HEK293T (cell line): ENCODE measurements at regions not wholly inside any gene's neighbourhood (a gene's known extent, or its start where the extent isn't known, plus 50 kb on each side); places are given as distances from the start of the nearest gene placed in this dataset.

Experiments
- ARNT ChIP-seq: fragments of 450-650 bp; IDR thresholded peaks from 2 replicates; pipeline ENCODE4 v1.6.1; 2017; ENCODE audit warnings: mild to moderate bottlenecking
- BHLHE40 ChIP-seq: fragments of 450-650 bp; IDR thresholded peaks from 2 replicates; pipeline ENCODE4 v1.6.1; 2016; ENCODE audit warnings: mild to moderate bottlenecking, moderate library complexity, borderline replicate concordance
- ELF4 ChIP-seq: fragments of 450-650 bp; IDR thresholded peaks from 2 replicates; pipeline ENCODE4 v1.6.1; 2017; ENCODE audit warnings: antibody characterized with exemption
- FOXA1 ChIP-seq: fragments of 450-650 bp; IDR thresholded peaks from 2 replicates; pipeline ENCODE4 v1.6.1; 2016; ENCODE audit warnings: mild to moderate bottlenecking
- FOXM1 ChIP-seq: fragments of 450-650 bp; IDR thresholded peaks from 2 replicates; pipeline ENCODE4 v1.6.1; 2017; ENCODE audit warnings: mild to moderate bottlenecking, borderline replicate concordance
- NFRKB ChIP-seq: fragments of 450-650 bp; IDR thresholded peaks from 2 replicates; pipeline ENCODE4 v1.6.1; 2016; ENCODE audit warnings: mild to moderate bottlenecking, moderate library complexity
- SP1 ChIP-seq: fragments of 450-650 bp; IDR thresholded peaks from 2 replicates; pipeline ENCODE4 v1.6.1; 2017
- SUZ12 ChIP-seq: fragments of 450-650 bp; IDR thresholded peaks from 2 replicates; pipeline ENCODE4 v1.6.1; 2016; ENCODE audit warnings: mild to moderate bottlenecking
- TARDBP ChIP-seq: fragments of 450-650 bp; IDR thresholded peaks from 2 replicates; pipeline ENCODE4 v1.6.1; 2016

- no peak for TF ChIP-seq BHLHE40
- no peak for TF ChIP-seq NFRKB
- TF ChIP-seq SP1, result no peak
- no peak for TF ChIP-seq SUZ12
- TF ChIP-seq FOXM1, result no peak
- TF ChIP-seq TARDBP, result no peak
- no peak for TF ChIP-seq FOXA1
- no peak for TF ChIP-seq ARNT
- TF ChIP-seq ELF4, result no peak
Measured at GRCh38 chr5:10832987-10833386, 72.0 kb upstream of the DAP start.
